ENCODE measurements at regions not wholly inside any gene's neighbourhood (a gene's known extent, or its start where the extent isn't known, plus 50 kb on each side); places are given as distances from the start of the nearest gene placed in this dataset.

DNA sequence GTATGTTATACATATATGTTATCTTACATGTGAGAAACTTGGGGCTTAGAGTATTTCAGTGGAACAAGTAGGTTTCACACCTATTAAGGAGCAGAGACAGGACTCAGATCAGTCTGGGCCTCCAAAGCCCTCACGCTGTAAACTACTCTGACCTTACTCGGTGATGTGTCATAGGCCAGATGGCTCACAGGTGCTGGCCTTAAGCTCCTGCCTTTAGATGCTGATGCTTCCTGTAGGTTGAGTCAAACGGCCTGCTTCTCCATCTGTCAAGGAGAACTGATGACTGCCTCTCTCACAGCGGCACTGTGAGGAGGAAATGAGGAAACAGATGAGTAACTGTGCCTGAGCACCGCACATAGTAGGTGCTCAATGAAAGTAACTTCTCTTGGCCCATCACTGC is 312.6 kb upstream of the COBL start:
- peaks cover 7% of the 10 kb centered on the region for H3K27me3 Mint-ChIP-seq (ENCODE audit: low read depth)
- no peaks in the 10 kb centered on the region for H3K4me1 Mint-ChIP-seq
- H3K36me3 Mint-ChIP-seq (ENCODE audit: low read depth), result no peaks in the 10 kb centered on the region
- H3K27ac Mint-ChIP-seq, result no peak overlapping the region
- no peak overlapping the region for H3K4me3 Mint-ChIP-seq
- peaks cover 4% of the 10 kb centered on the region for H3K9me3 Mint-ChIP-seq
- TF ChIP-seq, protein P1, sequence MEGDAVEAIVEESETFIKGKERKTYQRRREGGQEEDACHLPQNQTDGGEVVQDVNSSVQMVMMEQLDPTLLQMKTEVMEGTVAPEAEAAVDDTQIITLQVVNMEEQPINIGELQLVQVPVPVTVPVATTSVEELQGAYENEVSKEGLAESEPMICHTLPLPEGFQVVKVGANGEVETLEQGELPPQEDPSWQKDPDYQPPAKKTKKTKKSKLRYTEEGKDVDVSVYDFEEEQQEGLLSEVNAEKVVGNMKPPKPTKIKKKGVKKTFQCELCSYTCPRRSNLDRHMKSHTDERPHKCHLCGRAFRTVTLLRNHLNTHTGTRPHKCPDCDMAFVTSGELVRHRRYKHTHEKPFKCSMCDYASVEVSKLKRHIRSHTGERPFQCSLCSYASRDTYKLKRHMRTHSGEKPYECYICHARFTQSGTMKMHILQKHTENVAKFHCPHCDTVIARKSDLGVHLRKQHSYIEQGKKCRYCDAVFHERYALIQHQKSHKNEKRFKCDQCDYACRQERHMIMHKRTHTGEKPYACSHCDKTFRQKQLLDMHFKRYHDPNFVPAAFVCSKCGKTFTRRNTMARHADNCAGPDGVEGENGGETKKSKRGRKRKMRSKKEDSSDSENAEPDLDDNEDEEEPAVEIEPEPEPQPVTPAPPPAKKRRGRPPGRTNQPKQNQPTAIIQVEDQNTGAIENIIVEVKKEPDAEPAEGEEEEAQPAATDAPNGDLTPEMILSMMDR (IDR thresholded peaks at IDR 0.05; ENCODE audit: unreplicated experiment in 3 of 3), result no peak

DNA sequence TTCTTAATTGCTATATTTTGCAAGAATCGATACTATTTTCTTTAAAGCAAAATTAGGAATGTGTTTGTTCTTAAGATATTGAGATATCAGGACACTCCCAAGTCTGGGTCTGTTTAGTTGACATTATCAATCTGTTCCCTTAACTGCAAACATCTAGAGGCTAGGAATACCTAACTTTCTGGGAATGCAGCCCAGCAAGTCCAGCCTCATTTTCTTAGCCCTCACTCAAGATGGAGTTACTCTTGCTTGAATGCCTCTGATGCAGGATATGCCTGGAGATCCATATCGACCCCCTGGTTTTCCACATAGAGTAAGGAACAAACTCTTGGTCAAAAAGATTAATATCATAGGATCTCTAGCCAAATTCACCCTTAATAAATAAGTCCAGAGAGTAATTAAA is 305.3 kb upstream of the COBL start:
- H3K27me3 Mint-ChIP-seq (ENCODE audit: low read depth), result peaks cover 3% of the 10 kb centered on the region
- no peak overlapping the region for H3K27ac Mint-ChIP-seq
- peaks cover 5% of the 10 kb centered on the region for H3K9me3 Mint-ChIP-seq
- no peak overlapping the region for H3K4me3 Mint-ChIP-seq
- H3K36me3 Mint-ChIP-seq (ENCODE audit: low read depth), result no peaks in the 10 kb centered on the region
- no peaks in the 10 kb centered on the region for H3K4me1 Mint-ChIP-seq
- TF ChIP-seq, protein P1 (IDR thresholded peaks at IDR 0.05; ENCODE audit: unreplicated experiment in 3 of 3), result no peak

DNA sequence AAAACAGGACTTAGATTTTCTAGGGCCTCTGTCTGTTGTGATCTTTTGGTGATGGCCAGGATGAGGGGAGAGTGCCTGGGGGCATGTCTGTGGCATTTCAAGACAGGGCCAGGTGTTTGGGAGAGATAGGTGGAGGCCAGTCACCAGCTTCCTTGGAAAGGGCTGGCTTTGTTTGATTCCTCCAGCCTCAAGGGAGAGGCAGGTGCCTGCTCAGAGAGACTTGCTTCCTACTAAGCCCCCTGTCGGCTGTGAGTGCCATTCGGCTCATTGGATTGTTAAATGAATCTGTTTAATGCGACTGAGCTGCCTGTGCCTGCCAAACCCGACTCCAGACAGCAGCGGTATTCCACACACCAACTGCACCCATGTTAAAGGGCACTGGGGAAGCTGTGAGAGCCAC is 304.1 kb upstream of the COBL start:
- Mint-ChIP-seq H3K4me1 (no peaks in the 10 kb centered on the region), H3K27ac (no peak overlapping the region), H3K4me3 (no peak overlapping the region), H3K9me3 (peaks cover 5% of the 10 kb centered on the region), H3K27me3 (ENCODE audit: low read depth) (peaks cover 3% of the 10 kb centered on the region), H3K36me3 (ENCODE audit: low read depth) (no peaks in the 10 kb centered on the region)
- TF ChIP-seq, protein P1 (IDR thresholded peaks at IDR 0.05; ENCODE audit: unreplicated experiment in 3 of 3), result no peak

DNA sequence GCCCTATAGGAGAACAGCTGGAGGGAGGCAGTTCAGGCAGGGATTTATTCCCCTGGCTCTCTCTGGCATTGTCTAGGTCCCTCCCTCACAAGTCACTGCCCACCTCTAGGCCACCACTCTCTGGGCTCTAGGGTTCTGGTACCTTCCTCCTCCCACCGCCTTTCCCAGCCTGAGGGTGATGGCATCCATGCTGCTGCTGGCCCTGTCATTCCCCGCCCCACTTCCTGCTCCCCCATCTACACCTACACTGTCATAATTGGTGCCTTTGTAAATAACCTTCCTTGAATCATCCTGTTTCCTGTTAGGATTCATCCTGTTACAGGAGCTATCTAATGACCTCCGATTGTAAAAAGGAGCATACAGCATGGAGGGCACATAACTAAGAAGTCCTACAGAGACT is 303.3 kb upstream of the COBL start:
- TF ChIP-seq, protein P1 (IDR thresholded peaks at IDR 0.05; ENCODE audit: unreplicated experiment in 3 of 3), result no peak
- peaks cover 5% of the 10 kb centered on the region for H3K9me3 Mint-ChIP-seq
- peaks cover 3% of the 10 kb centered on the region for H3K27me3 Mint-ChIP-seq (ENCODE audit: low read depth)
- H3K4me1 Mint-ChIP-seq, result no peaks in the 10 kb centered on the region
- no peak overlapping the region for H3K27ac Mint-ChIP-seq
- no peak overlapping the region for H3K4me3 Mint-ChIP-seq
- H3K36me3 Mint-ChIP-seq (ENCODE audit: low read depth), result no peaks in the 10 kb centered on the region

DNA sequence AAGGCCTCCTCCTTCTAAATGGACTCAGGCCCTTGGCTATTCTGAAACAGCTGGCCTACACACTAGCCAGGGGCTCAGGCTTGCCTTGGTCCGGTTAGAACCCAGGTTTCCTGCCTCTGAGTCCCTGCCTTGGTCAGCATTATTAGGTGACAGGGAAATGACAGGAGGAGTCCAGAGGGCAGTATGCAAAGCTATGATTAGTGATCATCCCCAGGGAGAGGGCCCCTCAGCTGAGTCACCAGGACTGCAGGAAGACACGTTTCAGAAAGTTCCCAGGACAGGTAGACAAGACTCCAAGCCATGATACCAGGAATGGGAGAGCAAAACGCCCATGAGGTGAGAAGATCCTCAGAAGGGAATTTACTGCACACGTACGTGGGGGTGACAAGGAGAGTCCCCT is 301.1 kb upstream of the COBL start:
- no peaks in the 10 kb centered on the region for H3K4me1 Mint-ChIP-seq
- H3K27ac Mint-ChIP-seq, result no peak overlapping the region
- H3K27me3 Mint-ChIP-seq (ENCODE audit: low read depth), result peaks cover 3% of the 10 kb centered on the region
- no peak overlapping the region for H3K4me3 Mint-ChIP-seq
- no peaks in the 10 kb centered on the region for H3K9me3 Mint-ChIP-seq
- H3K36me3 Mint-ChIP-seq (ENCODE audit: low read depth), result no peaks in the 10 kb centered on the region
- TF ChIP-seq, protein P1 (IDR thresholded peaks at IDR 0.05; ENCODE audit: unreplicated experiment in 3 of 3), result no peak

DNA sequence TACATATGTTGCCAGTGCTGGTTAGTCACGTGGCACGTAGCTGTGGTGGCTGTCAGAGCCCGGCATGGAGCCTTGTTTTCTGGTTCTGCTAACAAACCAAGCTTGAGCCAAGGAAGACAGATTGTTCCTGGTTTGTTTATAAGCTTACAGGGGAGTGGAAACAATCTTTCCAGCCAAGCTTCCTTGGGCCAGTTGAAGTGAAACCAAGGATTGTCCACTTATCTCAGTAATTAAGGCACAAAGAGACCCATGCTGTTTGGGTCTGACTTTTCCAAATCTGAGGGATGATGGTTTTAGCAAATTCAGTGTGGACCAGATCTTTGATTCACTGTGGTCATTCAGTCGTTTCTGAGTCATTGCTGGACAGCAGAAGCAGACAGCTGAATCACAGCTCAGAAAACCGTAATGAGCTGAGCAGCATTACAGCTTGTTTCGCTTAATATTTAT is 297.3 kb upstream of the COBL start:
- Mint-ChIP-seq H3K9me3 (no peaks in the 10 kb centered on the region), H3K27me3 (ENCODE audit: low read depth) (no peaks in the 10 kb centered on the region), H3K4me3 (no peak overlapping the region), H3K4me1 (no peaks in the 10 kb centered on the region), H3K36me3 (ENCODE audit: low read depth) (no peaks in the 10 kb centered on the region), H3K27ac (no peak overlapping the region)
- TF ChIP-seq, protein P1 (IDR thresholded peaks at IDR 0.05; ENCODE audit: unreplicated experiment in 3 of 3), result no peak
